ENCODE measurements at regions not wholly inside any gene's neighbourhood (a gene's known extent, or its start where the extent isn't known, plus 50 kb on each side); places are given as distances from the start of the nearest gene placed in this dataset.

DNA sequence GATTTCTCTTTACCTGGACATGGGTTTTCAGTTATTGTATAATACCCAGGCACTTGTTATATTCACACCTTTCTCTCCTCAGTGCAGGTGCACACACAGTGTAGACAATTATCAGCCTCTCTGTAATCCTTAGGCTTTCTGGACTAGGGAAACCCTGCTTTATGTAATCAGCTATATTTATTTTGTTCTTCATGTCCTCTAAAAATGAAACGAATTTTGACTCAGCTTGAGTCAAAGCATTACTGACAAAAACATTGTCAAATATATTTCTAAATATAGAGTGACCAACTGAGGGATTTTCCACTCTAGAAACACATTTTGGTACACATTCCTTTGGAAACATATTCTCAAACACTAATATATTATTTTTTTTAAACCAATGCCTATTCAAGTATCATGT is 144.8 kb upstream of the GULP1 start:
- no peak for DNase-seq

DNA sequence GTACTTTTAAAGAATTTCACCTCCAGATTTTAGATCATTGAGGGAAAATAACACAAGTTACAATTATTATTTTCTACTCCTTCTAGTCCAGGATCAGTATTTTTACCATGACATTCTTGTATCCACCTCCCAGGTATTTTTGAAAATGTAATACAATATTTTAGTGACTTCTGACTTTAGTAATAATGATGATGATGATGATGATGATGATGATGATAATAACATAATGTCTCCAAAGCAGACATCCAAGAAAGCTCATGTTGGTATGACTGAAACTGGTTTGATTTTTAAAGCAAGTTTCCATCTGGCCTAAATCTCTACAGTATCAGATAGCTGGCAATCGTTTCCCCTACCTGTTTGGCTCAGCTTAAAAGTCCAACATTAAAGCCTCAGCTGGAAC is 140.0 kb upstream of the GULP1 start:
- peak; percentile 5 for DNase-seq

DNA sequence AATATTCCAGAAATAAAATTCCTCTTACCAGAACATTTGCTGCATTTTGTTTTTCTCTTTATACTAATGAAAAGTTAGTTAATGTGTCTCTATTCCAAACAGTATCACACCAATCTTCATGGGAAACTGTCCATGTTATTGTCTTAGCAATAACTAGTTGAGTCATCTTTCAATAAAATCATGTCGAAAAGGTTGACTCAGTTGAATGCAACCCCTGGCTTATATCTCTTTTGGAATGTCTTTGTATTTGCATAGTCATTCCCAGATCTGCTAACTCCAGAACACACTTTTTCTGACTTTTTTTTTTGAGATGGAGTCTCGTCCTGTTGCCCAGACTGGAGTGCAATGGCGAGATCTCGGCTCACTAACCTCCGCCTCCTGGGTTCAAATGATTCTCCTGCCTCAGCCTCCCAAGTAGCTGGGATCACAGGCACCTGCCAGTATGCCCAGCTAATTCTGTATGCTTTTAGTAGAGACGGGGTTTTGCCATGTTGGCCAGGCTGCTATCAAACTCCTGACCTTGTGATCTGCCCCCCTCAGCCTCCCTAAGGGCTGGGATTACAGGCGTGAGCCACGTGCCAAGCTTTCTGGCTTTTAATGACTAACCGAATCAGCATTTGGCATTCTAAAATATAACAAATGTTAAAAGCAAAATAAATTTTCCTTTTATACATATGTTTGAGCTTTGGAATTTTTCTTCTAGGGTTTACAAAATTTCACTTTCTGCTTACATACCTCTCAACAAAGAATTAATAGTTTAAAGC is 133.2 kb upstream of the GULP1 start:
- DNase-seq, result no peak

DNA sequence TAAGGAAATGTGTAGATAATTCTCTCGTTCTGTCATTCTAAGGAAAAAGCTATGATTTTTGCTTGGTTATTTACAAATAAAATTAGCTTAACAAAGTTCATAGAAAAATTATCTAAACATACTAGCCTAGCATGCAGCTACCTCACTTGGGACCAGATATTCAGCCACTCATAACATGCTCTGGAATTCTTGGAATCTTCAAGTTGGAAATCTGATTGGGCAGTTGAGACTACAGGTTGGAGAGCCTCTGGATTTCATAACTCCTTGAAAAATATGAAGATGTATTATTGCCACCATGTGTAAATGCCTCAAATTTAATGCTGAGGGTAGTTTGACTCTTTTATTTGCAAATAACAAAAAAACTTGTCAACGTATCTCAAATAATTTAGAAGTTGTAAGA is 132.2 kb upstream of the GULP1 start:
- DNase-seq, result no peak

DNA sequence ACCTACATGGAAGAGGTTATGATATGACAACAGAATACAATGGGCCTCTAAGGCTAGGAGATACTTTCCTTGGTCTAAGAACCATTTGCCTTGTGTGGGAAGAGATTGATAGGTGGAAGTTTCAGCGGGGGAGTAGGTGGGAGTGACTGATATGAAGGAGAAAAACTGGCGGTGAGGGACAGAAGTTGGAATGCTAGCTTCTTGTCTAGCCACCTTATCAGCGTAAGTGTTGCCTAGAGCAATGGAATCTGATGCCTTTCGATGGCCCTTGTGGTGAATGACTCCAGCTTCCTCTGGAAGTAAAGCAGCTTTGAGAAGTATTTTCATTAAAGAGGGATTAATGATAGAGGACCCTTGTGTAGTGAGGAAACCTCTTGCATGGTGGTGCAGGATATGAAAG is 121.3 kb upstream of the GULP1 start:
- no peak for DNase-seq

DNA sequence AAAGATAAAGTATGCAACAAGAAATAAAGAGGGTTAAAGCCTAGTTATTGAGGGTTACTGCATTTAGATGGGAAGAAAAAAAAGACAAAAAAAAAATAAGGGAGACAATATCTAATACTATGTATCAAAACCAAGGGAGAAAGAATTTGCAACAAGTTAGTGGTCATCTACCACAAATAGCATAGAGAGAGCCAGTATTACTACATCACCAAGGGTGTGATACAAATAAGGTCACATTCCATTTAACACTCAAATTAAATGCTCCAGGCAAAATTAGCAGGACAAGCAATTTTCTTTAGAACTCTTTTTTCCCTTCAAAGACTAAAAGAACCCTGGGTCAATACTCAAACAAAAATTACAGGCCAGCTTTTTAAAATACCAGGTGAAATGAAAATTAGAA is 115.1 kb upstream of the GULP1 start:
- no peak for DNase-seq

DNA sequence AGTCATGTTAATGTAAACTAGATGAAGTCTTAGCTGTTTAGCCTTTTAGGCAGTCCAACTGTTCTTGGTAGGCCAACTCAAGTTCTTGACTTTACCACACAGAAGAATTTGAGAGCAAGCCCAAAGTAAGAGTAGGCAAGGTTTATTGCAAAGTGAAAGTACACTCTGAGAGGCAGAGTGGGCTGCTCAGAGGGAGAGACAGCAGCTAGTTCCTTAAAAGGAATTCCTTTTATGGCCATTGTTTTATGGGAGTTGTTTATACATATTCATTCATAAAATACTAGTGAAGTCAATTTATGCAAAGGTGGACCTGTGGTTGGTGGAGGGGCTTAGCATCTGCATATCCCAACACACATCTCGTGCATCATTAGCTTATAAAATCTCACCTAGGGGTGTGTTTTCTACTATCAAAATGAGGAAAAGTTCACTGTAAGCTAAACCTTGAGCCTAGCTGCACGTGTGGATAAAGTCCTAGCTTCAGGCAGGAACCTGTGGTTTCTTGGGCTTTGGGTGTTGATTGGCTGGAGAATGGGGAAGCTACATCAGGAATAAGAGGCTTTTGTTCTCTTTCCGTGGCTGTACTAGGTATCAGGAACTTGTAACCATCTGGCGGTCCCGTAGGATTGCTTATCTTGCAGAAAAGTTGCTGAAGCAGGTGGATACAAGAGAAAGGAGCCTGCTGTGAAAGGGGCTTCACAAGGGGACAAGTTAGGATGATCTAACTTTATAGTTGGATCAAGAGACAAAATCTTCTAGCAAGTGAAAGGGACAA is 110.4 kb upstream of the GULP1 start:
- DNase-seq, result no peak

DNA sequence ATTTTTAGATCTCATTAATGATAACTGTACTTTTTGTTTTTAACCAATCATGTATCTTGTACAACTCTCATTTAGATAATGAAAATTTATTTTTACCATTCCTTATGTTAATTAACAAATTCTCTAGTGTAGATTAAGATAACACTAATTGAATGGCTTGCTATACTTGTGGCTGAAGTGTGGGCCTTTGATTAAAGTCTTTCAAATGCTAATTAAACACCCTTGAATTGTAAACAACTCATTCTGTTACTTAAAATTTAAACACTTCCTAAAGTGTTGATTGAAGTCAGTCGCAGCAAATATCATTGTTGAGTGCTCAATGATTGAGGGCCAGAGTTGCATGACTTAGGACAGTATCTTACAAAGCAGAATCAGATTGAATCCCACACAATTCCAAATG is 109.8 kb upstream of the GULP1 start:
- DNase-seq, result no peak

GRCh38 chr2:188187726-188188125 is 103.9 kb upstream of the GULP1 start:
- DNase-seq, result no peak

- DNase-seq, result no peak
Observed at GRCh38 chr2:188189356-188189755, 102.3 kb upstream of the GULP1 start.

DNA sequence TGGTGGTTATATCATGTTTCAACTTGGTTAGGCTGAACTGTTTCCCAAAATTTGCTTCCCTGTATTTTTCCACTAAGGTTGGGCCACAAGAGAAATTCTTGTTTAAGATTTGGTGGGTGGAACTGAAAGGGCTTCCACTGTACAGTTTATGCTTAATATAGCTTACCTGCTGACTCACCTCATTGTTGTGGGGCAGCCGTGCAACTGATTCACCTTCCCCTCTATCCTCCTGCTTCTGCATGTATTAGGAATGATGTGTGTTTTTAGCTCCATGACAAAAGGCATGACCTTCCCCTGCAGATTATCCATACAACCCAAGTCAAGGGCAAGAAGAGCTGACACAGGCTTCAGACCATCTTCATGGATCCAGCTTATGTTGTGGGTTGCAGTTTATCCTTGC is 98.4 kb upstream of the GULP1 start:
- DNase-seq, result no peak

- peak; percentile 42 for DNase-seq
Observed at GRCh38 chr2:188196343-188197008, 95.2 kb upstream of the GULP1 start.

DNA sequence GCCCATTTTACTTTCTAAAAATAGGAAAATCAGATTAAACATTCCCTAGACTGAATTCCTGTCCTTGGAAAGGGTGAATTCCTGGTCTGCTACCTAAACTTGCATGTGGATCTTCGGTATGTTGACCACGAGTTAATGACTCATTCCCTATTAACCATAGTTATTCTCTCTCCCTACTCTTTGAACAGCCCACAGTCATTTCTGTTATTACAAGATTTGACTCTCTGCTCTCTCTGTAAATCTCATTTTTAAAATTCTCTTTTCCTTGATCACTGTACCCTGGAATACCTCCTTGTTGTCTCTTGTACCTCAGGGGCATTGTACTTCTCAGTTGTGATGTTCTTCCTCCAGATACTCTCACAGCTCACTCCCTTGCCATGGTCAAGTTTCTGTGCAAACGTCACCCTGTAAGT is 92.0 kb upstream of the GULP1 start:
- DNase-seq, result no peak

DNA sequence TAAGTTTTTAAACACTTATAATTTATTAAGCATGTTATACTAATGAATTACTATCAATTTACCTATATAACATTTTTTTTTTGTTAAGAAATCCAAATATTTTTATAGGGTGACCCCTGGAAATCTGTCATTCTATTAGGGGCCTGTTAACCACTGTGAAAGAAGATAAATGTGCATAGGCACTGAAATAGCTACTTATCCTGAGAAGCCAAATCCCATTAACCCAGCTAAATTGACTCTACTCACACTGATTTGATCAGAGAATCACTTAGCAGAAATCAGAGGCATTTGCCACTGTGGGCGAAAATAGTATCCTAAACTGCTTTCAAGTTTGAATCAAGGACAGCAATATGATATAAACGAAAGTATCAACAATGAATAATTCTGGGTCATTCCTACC is 90.0 kb upstream of the GULP1 start:
- DNase-seq, result no peak

DNA sequence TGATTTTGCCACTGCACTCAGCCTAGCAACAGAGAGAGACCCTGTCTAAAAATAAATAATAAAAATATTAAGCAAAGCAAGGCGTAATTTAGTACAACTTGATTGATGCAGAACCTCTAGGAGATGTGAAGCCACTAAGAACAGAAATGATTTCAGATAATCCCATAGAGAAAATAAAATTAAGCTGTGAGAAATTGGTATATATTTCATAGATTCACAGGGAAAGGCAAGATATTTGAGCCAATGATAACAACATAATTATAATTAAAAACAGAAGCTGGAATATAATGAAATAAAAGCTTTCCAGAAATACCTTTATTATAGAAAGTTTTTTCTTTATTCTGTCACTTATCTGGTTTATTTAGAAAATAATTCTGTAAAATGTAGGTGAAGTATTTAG is 88.9 kb upstream of the GULP1 start:
- no peak for DNase-seq

GRCh38 chr2:188203776-188204175 is 87.9 kb upstream of the GULP1 start:
- no peak for DNase-seq

DNA sequence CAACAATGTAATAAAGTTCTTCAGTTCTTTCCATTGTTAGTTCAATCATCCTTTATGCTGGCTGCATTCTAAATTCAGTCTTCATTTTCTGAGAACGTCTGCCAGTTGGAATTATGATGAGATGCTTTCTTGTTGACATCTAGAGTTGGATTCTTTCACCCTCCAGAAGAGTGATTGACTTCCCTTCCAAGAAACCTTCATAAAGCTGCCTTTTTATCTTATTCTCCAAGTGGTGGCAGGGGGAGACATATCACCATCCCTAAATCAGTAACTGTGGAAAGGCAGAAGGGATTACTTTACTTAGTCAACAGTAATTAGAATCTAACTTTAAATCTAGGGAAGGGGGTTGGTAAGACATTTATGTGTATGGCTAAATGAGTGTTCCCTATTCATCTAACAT is 86.8 kb upstream of the GULP1 start:
- no peak for DNase-seq

DNA sequence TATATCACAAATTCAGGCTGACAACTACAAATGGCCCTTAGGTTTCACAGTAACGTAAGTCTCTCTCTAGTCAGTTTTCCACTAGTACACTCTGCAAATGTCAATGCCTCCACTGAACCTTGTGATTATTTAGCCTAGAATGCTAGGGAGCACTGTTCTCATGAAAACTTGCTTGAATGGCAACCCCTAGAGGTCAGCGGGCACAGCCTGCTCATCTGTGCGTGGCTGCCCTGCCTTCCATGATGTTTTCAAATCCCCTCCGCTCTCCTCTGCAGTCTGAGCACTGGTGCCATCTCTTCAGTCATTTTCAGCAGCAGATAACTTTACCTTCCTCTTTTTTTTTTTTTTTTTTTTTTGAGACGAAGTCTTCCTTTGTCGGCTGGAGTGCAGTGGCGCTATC is 84.1 kb upstream of the GULP1 start:
- DNase-seq, result no peak

DNA sequence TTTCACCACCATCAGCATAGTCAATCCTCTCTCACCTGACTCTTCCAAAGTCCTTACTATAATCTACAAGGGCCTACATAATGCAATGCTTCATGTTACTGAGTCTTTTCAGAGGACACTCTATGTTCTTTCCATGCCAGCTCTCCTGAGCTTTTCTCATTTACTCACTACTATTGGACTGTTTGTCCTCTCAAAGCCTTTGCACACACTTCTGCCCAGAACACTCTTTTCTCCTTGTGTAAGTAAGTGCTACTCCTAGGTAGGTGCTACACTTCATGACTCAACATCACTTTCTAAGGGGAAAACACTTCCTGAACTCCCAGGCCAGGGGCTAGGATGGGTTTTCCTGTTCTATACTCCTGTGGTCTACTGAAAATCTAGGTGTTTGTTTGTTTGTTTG is 82.5 kb upstream of the GULP1 start:
- no peak for DNase-seq

- DNase-seq, result no peak
Observed at GRCh38 chr2:188217264-188217663, 74.4 kb upstream of the GULP1 start.

GRCh38 chr2:188219541-188219940 is 72.1 kb upstream of the GULP1 start:
- DNase-seq, result no peak

DNA sequence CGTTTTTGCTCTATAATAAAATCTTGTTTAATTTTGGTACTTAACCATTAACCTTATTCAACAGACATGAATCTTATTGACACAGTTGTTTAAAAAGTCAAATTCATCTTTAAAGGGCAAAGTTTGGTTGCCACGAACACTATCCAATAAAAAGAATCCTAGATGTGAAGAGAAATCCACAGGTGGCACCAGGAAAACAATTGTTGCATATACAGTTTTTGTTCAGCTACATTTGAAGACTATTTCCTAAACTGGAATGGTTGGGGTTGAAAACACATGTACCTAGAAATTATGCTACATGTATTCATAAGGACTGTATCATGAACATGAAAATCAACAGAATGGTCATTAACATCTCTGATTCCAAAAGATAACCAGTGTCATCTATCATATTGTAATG is 71.1 kb upstream of the GULP1 start:
- no peak for DNase-seq

- DNase-seq, result no peak
Observed at GRCh38 chr2:188227713-188228112, 64.0 kb upstream of the GULP1 start.

DNA sequence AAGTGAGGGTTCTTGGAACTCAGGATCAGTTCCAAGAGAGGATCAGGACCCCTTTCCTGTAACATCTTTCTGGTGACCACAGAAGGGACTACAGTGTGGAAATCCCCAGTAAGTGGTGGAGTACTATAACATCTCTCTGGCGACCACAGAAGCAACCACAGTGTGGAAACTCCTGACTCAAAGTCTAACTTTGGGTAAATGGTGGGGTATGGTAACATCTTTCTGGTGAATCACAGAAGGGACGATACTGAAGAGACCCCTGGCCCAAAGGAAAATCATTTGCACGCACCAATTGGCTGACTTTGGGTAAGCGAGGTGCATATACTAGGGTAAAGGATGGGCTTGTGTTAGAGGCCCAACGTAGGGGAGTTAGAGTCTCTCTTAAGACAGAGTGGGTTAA is 56.3 kb upstream of the GULP1 start:
- DNase-seq, result no peak
